DND-41 (cell line): ENCODE measurements at regions not wholly inside any gene's neighbourhood (a gene's known extent, or its start where the extent isn't known, plus 50 kb on each side); places are given as distances from the start of the nearest gene placed in this dataset.

ENCODE experiments used
- ATAC-seq: fragments of 200-7000 bp; cut with Tn5 transposase; 3 replicates; pipeline ENCODE4 v1.9.1; 2021; ENCODE audit warnings: low read depth; ENCODE audit not compliant: insufficient read depth
- DNase-seq: peaks from one replicate; pipeline ENCODE4 v3.0.0-alpha.2; 2020
- H2AFZ ChIP-seq: 2 replicates; pipeline ENCODE4 v1.6.0; 2012; ENCODE audit warnings: low read depth, low read length
- H3K27ac ChIP-seq: 2 replicates; pipeline ENCODE4 v1.5.1; 2012; ENCODE audit warnings: low read length, inconsistent platforms
- H3K27me3 ChIP-seq: fragments of 200-600 bp; sonication (generic); 2 replicates; pipeline ENCODE4 v1.6.0; 2012; ENCODE audit warnings: low read length, mild to moderate bottlenecking, inconsistent platforms; ENCODE audit not compliant: insufficient read depth, poor library complexity
- H3K36me3 ChIP-seq: 2 replicates; pipeline ENCODE4 v1.5.1; 2012; ENCODE audit warnings: low read length, inconsistent platforms; ENCODE audit not compliant: insufficient read depth
- H3K4me1 ChIP-seq: 2 replicates; pipeline ENCODE4 v1.5.1; 2012; ENCODE audit warnings: mild to moderate bottlenecking, low read length; ENCODE audit not compliant: insufficient read depth
- H3K4me2 ChIP-seq: 2 replicates; pipeline ENCODE4 v1.6.0; 2012; ENCODE audit warnings: mild to moderate bottlenecking, moderate library complexity, low read length, inconsistent platforms; ENCODE audit not compliant: insufficient read depth
- H3K4me3 ChIP-seq, 2 experiments: fragments of 200-600 bp in 1 of 2; shearing (Covaris generic) in 1 of 2; 2 replicates each; pipeline ENCODE4 v1.5.1; 2012 to 2016; ENCODE audit warnings: inconsistent platforms in 2 of 2, low read length in 2 of 2, mild to moderate bottlenecking in 2 of 2, low read depth in 1 of 2, moderate library complexity in 1 of 2
- H3K79me2 ChIP-seq: 2 replicates; pipeline ENCODE4 v1.6.0; 2012; ENCODE audit warnings: low read length, inconsistent platforms; ENCODE audit not compliant: insufficient read depth
- H3K9ac ChIP-seq: 2 replicates; pipeline ENCODE4 v1.6.0; 2012; ENCODE audit warnings: low read depth, mild to moderate bottlenecking, inconsistent platforms, low read length, moderate library complexity
- H3K9me3 ChIP-seq: 2 replicates; pipeline ENCODE4 v1.5.1; 2012; ENCODE audit warnings: low read length, moderate library complexity, mild to moderate bottlenecking, inconsistent platforms; ENCODE audit not compliant: insufficient read depth, severe bottlenecking
- H4K20me1 ChIP-seq: 2 replicates; pipeline ENCODE4 v1.6.0; 2012; ENCODE audit warnings: low read length; ENCODE audit not compliant: insufficient read depth
- CTCF ChIP-seq: IDR thresholded peaks from 2 replicates; pipeline ENCODE4 v1.5.1; 2012; ENCODE audit warnings: borderline replicate concordance, low read length, moderate library complexity, mild to moderate bottlenecking; ENCODE audit not compliant: poor library complexity, severe bottlenecking; ENCODE audit errors: extremely low read depth
- EZH2 ChIP-seq: IDR thresholded peaks from 3 replicates; pipeline ENCODE4 v1.6.1; 2012; ENCODE audit warnings: borderline replicate concordance, low read depth, mild to moderate bottlenecking, moderate library complexity, low read length, inconsistent platforms; ENCODE audit not compliant: severe bottlenecking

GRCh38 chrX:5617666-5618065 is 611.0 kb downstream of the NLGN4X start:
- DNase-seq = no peak
- H3K9me3 ChIP-seq = no peaks in the 10 kb centered on the region
- no peak overlapping the region for H3K4me2 ChIP-seq
- H3K27ac ChIP-seq = no peak overlapping the region
- H2AFZ ChIP-seq = no peak overlapping the region
- no peaks in the 10 kb centered on the region for H3K4me1 ChIP-seq
- H3K9ac ChIP-seq = no peak overlapping the region
- no peaks in the 10 kb centered on the region for H3K36me3 ChIP-seq
- no peaks in the 10 kb centered on the region for H4K20me1 ChIP-seq
- no peaks in the 10 kb centered on the region for H3K27me3 ChIP-seq
- no peak overlapping the region for H3K4me3 ChIP-seq
- TF ChIP-seq EZH2 (no peak), CTCF (no peak)
- no peak for ATAC-seq
- no peaks in the 10 kb centered on the region for H3K79me2 ChIP-seq

GRCh38 chrX:5595570-5595969 is 633.1 kb downstream of the NLGN4X start:
- DNase-seq (no peak), ATAC-seq (no peak)
- no peak overlapping the region for H3K9ac ChIP-seq
- no peaks in the 10 kb centered on the region for H3K27me3 ChIP-seq
- no peak overlapping the region for H3K27ac ChIP-seq
- no peaks in the 10 kb centered on the region for H3K36me3 ChIP-seq
- H3K4me1 ChIP-seq = no peaks in the 10 kb centered on the region
- H3K9me3 ChIP-seq = no peaks in the 10 kb centered on the region
- no peak overlapping the region for H3K4me3 ChIP-seq
- no peaks in the 10 kb centered on the region for H4K20me1 ChIP-seq
- H3K79me2 ChIP-seq = no peaks in the 10 kb centered on the region
- TF ChIP-seq EZH2 (no peak), CTCF (no peak)
- no peak overlapping the region for H2AFZ ChIP-seq
- no peak overlapping the region for H3K4me2 ChIP-seq

GRCh38 chrX:5586726-5587125 is 641.9 kb downstream of the NLGN4X start:
- Histone ChIP-seq H3K4me3 (no peak overlapping the region), H3K4me2 (no peak overlapping the region), H3K27ac (no peak overlapping the region), H2AFZ (no peak overlapping the region), H3K9ac (no peak overlapping the region), H3K79me2 (no peaks in the 10 kb centered on the region), H3K27me3 (no peaks in the 10 kb centered on the region), H3K36me3 (no peaks in the 10 kb centered on the region), H3K4me1 (no peaks in the 10 kb centered on the region), H3K9me3 (no peaks in the 10 kb centered on the region), H4K20me1 (no peaks in the 10 kb centered on the region)
- no peak for ATAC-seq
- TF ChIP-seq EZH2 (no peak), CTCF (no peak)
- no peak for DNase-seq

GRCh38 chrX:5575407-5575806 is 653.3 kb downstream of the NLGN4X start:
- H3K27ac ChIP-seq = no peak overlapping the region
- no peaks in the 10 kb centered on the region for H3K4me1 ChIP-seq
- H4K20me1 ChIP-seq = no peaks in the 10 kb centered on the region
- ATAC-seq = no peak
- H3K4me3 ChIP-seq = no peak overlapping the region
- no peak overlapping the region for H3K4me2 ChIP-seq
- H3K9me3 ChIP-seq = no peaks in the 10 kb centered on the region
- no peaks in the 10 kb centered on the region for H3K27me3 ChIP-seq
- no peaks in the 10 kb centered on the region for H3K36me3 ChIP-seq
- TF ChIP-seq EZH2 = no peak
- TF ChIP-seq CTCF = no peak
- H3K9ac ChIP-seq = no peak overlapping the region
- no peak overlapping the region for H2AFZ ChIP-seq
- DNase-seq = no peak
- H3K79me2 ChIP-seq = no peaks in the 10 kb centered on the region
